Stimulated activated naive CD4-positive, alpha-beta T cell (primary cell): ENCODE measurements at regions not wholly inside any gene's neighbourhood (a gene's known extent, or its start where the extent isn't known, plus 50 kb on each side); places are given as distances from the start of the nearest gene placed in this dataset.
"Not testable (repeated sequence)": the region's sequence is repeated elsewhere in the genome, so short reads cannot be mapped to it uniquely, and the experiment has no call there.

Source experiments
- DNase-seq, 6 experiments: peaks; one replicate each; lab custom pipeline; 2025; lab: John Stamatoyannopoulos, UW

DNA sequence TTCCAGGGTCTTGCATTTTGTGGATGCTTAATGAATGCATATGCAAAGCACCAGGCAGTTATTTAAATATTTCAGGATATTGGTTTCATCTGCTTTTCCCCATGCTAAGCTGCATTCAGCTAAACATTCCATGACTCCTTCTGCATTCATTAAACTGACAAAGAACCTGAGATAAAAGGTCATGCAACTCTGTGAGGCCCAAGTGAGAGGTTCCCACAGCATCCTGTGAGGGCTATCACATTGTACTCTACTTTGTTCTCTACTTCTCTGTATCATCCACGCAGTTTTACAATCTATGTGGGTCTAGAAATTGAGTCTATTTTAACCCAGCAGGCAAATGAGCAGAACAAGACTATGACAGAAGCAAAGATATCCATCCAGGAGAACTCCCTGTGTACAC, 86.4 kb upstream of the PRSS16 start:
- no peak for DNase-seq

DNA sequence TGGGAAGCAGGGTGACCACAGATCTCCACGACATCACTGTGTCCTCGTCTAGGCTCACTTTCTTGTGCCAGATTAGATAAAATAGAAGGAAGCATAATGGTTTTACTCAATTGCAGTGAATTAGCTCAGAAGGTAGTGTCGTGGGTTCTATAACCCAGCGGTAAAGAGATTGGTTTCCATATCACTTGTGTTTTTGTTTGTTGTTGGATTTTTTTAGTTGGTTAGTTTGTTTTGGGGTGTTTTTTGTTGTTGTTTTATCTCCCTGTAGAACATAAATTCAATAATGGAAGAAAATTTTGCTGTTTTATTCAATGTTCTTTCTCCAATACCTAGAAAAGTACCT, 85.9 kb upstream of the PRSS16 start:
- no peak for DNase-seq

DNA sequence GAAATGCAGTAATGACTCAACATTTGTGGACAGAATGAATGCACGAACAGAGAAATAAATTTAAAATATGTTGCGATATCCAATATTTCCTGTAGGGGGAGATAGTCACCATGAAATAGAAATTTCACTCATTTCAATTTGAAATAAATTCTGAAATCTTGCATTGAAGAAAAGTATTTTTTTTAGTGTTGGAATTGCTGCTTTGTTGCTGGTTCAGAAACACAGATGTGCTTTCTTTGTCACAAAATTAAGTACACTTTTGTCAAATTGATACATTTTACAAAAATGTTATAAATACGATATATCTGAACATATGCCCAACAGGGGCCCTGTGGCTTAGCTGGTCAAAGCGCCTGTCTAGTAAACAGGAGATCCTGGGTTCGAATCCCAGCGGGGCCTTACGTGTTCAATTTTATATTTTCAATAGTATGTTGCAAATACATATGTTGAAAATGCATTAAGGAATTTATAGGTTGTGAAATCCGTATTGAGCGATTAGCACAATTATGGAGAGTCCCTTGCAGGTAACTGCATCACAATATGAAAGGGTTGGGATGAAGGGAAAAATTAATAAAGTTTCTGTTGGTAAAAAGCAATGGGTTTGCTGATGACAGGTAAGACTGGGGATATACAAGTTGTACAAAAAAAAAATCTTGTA, 85.4 kb upstream of the PRSS16 start:
- peak in 3 of 6 experiments; percentile 23 to 68 (median 61) for DNase-seq

DNA sequence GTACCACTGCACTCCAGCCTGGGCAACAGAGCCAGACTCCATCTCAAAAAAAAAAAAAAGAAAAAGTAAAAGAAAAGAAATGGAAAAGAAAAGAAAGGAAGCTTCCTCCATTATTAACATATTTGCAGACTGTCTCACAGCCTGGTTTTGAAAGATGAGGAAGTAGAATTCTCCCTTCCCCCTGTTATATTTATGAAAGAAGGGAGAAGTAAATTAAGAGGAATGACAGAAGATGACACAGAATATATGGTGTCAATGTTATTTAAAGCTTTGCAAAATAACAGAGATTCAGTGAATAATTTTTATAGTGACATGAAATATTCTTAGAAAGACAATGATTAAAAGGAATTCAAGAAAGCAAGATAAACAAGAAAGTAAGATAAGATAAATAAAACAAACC, 83.7 kb upstream of the PRSS16 start:
- no peak for DNase-seq

DNA sequence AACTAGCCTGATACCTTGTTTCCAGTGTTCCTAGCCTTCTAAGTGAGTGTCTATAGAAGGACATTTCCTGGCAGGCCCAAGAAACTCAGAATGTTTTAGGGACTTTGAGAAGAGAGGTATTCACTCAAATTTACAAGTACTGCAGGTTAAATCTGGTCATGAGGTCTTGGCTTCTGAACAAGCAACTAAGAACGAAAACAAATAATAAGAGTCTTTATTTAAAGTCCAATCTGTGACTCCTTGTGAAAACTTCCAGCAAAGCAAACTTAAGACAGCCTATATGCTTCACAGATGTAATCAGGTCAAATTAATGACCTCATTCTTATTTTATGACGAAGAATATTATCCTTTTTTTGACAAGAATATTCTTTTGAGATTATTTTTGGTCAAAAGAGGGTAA, 79.4 kb upstream of the PRSS16 start:
- no peak for DNase-seq

DNA sequence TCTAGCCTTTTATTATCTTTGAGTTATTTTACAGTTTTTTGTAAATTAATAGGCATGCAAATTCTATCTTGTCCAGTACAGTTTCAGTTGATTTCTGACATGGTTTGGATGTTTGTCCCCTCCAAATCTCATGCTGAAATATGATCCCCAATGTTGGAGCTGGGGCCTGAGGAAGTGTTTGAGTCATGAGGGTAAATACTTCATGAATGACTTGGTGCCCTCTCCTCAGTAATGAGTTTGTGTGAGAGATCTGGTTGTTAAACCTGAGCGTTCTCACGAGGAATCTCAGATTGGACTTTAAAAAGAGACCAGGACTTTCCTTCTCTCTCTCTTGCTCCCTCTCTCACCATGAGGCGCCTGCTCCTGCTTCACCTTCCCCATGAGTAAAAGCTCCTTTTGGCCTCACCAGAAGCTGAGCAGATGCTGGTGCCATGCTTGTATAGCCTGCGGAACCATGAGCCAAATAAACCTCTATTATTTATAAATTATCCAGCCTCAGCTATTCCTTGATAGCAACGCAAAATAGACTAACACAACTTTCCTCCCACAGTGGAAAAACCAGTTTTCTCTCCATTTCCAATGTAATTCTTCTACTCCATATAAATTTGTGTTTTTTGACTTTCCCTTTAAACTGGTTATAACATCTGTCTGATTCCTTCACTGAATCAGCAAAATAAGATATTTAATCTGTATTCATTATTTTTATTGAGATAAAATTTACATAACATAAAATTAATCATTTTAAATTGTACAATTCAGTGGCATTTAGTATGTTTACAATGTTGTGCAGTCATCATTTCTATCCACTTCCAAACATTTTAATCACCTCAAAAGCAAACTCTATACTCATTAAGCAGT, 78.7 kb upstream of the PRSS16 start:
- DNase-seq = no peak

DNA sequence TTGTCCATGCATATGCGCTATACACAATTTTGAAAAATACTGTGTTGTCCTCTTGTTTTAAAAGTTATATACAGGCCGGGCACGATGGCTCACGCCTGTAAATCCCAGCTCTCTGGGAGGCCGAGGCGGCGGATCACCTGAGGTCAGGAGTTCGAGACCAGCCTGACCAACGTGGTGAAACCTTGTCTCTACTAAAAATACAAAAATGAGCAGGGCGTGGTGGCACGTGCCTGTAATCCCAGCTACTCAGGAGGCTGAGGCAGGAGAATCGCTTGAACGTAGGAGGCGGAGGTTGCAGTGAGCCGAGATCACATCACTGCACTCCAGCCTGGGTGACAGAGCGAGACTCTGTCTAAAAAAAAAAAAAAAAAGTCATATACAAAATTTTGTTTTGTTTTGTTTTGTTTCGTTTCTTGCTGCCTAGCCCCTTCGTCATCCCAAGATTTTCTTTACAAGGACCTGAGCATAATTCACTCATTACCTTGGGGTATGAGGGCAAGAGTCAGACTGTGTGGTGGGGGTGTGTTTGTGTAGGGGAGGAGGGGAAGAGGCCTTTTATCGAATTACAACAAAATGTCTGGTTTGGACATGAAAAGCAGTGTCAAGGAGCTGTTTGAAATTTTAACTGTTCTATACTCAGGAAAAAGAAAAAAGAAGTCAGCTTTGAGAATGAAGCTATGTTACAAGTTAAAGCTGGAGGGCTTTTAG, 74.8 kb upstream of the PRSS16 start:
- not testable (repeated sequence) for DNase-seq

DNA sequence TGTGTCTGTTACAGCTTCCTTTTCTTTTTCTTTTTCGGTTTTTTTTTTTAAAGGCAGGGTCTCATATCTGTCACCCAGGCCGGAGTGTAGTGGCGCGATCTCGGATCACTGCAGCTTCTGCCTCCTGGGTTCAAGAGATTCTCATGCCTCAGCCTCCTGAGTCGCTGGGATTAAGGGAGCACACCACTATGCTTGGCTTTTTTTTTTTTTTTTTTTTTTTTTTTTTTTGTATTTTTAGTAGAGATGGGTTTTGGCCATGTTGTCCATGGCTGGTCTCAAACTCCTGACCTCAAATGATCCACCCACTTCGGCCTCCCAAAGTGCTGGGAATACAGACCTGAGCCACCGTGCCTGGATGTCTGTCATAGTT, 74.3 kb upstream of the PRSS16 start:
- not testable (repeated sequence) for DNase-seq

DNA sequence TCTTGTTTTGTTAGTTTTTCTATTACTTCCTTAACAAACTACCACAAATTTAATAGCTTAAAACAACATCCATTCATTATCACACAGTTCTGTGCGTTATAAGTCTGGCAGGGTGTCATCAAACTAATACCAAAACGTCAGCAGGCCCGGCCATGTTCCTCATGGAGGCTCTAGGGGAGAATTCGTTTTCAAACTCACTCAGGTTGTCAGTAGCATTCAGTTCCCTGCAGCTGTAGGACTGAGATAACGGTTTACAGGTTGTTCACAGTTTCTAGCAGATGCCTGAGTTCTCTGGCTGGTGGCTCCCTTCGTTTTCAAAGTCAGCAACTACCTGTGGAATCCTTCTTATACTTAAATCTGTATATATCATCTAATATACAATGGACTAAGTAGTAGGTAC, 72.5 kb upstream of the PRSS16 start:
- peak in 1 of 6 experiments; percentile 1 for DNase-seq

DNA sequence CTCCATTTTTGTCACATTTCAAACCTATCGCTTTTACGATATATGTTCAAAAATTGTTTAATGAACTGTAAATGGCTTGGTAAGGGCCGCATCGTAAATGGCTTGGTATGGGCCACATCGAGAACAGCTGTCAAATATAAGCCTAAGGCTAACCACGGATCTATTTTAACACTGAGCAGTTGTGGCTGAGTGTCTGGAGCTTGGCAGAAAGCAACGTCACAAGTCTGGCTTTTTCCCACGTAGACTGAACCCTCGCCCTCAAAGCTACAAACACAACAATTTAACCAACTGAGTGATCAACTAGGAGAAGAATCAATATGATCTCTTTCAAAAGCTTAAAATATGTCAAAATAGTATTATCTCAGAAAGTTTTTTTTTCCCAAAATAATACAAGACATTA, 71.4 kb upstream of the PRSS16 start:
- peak in 3 of 6 experiments; percentile 1 to 35 (median 12) for DNase-seq

DNA sequence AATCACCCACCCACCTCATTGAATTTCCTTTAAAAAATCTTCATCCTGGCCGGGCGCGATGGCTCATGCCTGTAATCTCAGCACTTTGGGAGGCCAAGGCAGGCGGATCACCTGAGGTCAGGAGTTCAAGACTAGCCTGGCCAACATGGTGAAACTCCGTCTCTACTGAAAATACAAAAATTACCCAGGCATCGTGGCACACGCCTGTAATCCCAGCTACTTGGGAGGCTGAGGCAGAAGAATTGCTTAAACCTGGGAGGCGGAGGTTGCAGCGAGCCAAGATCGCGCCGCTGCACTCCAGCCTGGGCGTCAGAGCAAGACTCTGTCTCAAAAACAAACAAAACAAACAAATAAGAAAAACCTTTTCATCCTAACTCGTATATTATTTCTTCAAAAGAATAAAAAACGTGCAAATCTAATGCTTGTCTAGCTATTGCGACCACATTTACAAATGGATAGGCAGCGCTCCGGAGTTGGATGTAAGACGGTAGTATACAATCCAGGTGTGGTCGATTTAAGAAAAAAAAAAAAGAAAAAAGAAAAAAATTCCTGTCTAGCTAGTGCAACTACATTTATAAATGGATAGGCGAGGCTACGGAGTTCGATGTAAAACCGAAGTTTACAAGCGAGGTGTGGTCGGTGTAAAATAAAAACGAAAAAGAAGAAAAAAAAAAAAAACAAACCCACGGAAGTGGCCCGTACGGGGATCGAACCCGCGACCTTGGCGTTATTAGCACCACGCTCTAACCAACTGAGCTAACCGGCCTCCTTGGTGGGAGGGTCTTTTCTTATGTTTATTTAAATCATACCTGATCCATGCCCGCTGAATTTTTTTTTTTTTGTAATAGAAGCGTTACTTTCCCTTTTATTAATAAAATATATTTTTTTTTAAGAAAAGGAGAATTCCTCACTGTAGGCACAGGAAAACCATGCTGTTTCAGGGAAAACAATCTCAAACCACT, 70.7 kb upstream of the PRSS16 start:
- DNase-seq = peak; percentile 54 to 86 (median 61)

DNA sequence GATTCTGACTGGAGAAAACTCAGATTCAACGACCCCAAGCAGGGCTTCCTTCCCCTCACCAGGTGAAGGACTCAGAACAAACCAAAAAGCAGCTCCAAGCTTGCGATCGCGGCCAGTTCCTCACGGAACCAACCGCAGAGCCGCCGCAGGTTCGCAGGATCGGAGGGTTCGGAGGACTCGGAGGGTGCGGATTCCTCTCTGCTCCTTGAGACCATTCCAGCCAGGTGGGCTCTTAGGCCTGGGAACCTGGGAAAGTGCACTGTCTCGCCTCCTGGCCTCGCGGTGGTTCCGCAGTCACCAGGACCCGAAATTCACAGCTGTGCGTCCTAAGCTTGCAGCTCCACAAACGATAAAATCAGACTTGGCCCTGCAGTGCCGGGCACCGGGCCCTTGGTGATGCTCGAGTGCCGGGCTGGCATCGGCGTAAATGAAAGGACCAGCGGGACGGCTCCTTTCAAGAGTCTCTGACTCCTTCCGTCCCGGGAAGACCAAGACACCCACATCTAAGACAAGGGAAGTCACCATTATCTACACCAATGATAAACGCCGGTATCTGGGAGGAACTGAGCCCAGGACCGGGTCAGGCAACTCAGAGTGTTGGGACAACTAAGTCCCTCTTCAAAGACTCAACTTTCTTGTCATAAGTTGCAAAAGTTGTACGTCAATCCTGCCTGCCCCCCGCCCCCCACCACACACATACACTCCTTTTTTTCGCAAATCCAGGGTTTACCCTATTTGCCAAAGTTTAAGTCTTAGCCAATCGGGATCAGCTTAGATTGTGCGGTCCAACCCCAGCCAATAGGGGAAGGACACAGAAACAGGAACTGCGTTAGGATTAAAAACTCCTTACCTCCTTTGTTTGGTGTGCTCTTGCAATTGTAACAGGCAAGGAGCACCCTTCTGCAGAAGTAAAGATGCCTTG, 69.8 kb upstream of the PRSS16 start:
- peak; percentile 49 to 80 (median 68) for DNase-seq

DNA sequence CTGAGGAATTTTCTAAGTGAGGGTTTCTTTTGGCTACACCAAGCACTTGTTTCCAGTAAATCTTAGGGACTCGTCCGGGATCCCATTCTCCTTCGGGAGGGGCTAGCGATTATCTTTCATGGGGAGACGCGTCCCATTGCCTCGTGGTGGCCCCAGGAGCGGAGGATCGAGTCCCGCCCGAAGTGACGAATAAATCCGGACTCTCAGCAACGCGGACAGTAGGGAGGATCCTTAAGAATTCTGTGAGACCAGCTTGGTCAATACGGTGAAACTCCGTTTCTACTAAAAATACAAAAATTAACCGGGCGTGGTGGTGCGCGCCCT, 69.1 kb upstream of the PRSS16 start:
- no peak for DNase-seq

DNA sequence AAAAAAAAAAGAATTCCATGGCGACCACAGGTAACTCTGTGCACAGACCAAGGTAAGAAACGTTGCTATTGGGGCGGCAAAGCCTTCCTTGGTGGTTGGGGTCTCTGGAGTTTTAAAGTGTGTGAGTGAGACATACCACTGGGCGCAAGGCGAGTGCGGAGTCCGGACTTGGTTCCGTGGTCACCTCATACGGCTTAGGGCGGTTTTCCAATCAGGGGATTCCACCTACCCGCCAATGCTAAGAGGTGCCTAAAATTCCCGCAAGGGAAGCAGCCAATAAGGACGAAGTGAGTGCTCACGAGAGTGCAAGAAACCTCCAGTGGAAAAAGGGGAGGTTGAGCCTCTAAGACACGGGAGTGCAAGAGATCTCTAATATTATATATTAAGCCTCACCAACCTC, 68.6 kb upstream of the PRSS16 start:
- no peak for DNase-seq

DNA sequence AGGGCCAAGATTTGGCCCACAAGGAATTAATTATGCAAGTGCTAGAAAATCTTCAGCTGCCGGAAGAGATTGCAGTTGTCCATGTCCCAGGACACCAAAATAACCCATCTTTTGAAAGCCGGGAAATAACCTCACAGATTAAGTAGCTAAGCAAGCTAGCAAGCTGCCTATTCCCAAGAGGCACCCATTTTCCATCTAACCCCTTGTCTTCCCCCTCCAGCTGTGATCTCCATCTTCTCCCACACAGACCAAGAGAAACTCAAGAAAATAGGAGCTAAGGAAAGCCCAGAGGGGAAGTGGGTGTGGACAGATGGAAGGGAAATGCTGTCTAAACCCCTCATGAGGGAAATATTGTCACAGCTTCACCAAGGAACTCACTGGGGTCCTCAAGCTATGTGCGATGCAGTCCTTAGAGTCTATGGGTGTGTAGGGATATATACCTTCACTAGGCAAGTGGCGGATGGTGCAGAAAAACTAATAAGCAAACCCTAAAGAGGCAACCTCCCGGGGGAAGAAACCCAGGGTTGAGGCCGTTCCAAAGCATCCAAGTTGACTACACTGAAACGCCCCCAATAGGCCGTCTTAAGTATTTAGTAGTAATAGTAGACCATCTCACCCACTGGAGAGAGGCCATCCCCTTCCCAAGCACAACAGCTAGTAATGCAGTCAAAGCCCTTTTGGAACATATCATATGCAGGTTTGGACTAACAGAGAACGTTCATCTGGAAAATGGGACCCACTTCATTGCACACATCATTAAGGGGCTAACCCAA, 64.3 kb upstream of the PRSS16 start:
- no peak for DNase-seq

DNA sequence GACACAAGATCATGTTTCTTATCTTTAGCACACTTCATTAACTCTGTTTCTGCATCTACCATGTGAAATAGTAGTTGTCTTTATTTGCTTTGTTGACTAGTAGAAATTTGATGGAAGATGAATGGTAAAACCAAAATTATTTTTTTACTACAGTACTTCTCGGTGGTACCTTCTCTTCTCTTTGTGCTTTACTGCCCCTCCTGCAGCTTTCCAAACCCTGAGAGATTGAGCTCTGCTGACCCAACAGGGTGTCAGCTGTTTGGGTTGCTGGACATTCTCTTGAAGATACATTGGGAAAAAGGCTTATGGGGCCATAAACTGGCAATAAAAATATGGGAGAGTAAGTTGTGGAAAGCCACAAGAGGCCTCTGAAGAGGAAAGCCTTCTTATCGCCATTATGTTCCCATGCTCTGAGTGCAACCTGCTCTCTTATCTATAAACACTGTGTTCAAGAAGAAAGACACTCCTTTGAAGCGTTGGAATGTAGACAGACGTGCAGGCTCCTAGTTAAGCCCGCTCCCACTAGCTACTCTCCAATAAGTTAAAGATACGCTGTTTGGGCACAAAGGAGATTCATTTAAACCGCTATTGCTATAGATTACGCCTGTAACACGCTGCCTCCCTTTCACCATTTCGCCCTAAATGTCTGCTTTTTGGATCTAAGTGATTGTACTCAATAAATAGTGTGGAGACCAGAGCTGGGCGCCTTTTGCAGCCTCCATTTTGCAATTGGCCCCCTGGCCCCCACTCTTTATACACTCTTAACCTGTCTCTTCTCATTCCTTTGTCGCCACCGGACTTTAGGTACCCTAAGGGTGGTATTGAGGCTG, 60.1 kb upstream of the PRSS16 start:
- no peak for DNase-seq

DNA sequence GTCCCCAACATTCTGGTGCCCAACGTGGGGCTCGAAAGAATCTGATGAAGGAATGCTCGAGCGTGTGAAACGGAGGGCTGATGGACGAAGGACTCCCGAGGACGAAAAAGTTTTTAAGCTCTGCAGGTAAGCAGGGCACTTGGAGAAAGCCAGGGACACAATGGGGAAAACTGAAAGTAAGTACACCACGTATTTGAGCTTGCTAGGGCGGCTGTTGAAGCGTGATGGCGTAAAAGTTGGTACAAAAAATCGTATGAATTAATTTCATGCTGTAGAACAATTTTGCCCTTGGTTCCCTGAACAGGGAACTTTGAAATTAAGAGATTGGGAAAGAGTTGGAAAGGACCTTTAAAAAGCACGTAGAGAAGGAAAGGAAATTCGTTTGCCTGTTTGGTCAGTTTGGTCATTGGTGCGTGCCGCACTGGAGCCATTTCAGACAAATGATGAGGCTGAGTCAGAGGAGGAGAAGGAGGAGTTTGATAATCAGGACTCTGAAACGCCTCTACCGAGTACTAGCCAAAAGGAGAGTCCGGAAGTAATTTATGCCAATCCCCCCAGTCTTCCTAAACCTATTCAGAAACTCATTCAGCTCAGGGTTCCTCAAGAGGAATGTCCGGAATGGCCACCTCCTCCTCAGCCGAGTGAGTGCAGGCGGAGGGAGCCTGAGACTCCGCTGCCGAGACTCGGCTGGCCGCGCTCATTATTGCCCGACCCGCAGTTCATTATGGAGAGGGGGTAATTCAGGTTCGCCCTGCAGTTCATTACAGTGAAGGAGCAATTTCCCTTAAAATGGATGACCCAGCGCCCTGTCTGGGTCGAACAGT, 59.2 kb upstream of the PRSS16 start:
- DNase-seq = peak in 2 of 6 experiments; percentile 30 to 75

DNA sequence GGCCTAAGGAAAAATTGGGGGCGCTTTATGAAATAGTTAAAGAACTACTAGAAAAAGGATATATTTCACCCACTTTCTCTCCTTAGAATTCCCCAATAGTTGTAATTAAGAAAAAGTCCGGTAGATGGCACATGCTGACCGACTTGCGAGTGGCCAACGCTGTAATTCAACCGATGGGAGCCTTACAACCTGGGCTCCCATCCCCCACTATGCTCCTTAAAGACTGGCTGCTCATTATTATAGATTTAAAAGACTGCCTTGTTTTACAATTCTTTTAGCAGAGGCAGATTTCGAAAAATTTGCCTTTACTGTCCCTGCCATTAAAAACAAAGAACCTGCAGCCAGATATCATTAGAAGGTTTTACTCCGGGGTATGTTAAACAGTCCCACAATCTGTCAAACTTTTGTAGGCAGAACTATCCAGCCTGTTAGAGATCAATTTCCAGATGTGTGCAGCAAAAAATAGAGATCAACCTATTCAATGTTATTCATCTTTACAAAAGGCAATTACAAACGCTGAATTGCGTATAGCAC, 58.5 kb upstream of the PRSS16 start:
- peak in 5 of 6 experiments; percentile 28 to 75 (median 41) for DNase-seq
